Upper lobe of left lung (tissue), 6 donors: ENCODE measurements at regions not wholly inside any gene's neighbourhood (a gene's known extent, or its start where the extent isn't known, plus 50 kb on each side); places are given as distances from the start of the nearest gene placed in this dataset.
A peak's percentile ranks its signal among the peaks of the same experiment; 100 is the strongest.

Experiments used
- ATAC-seq, 2 donors: fragments of 200-7000 bp; cut with Tn5 transposase; one replicate each; pipeline ENCODE4 v1.9.1; 2022; ENCODE audit warnings: mild to moderate bottlenecking in 2 of 2, moderate library complexity in 2 of 2; ENCODE audit not compliant: low FRiP score in 2 of 2
- DNase-seq, 2 donors: peaks; one replicate each; pipeline ENCODE4 v3.0.0-alpha.2; 2019 to 2020
- H3K27ac ChIP-seq, 4 donors: fragments of 200-600 bp; sonication (generic); one replicate each; pipeline ENCODE4 v1.5.1; 2016 to 2019
- H3K27me3 ChIP-seq, 4 donors: fragments of 200-600 bp; sonication (generic); one replicate each; pipeline ENCODE4 v1.5.1; 2017 to 2019
- H3K36me3 ChIP-seq, 4 donors: fragments of 200-600 bp; sonication (generic); one replicate each; pipeline ENCODE4 v1.5.1; 2016 to 2019
- H3K4me1 ChIP-seq, 4 donors: fragments of 200-600 bp; sonication (generic); one replicate each; pipeline ENCODE4 v1.5.1; 2018 to 2019
- H3K4me3 ChIP-seq, 4 donors: fragments of 200-600 bp; sonication (generic); one replicate each; pipeline ENCODE4 v1.5.1; 2017 to 2019; ENCODE audit warnings: mild to moderate bottlenecking in 2 of 4, moderate library complexity in 1 of 4
- H3K9me3 ChIP-seq, 4 donors: fragments of 200-600 bp; sonication (generic); one replicate each; pipeline ENCODE4 v1.5.1; 2018 to 2019
- EP300 ChIP-seq, 4 donors: sonication (generic); formaldehyde crosslinking; IDR thresholded peaks; one replicate each; pipeline ENCODE4 v1.5.1; 2017; ENCODE audit warnings: antibody characterized with exemption in 4 of 4, control low read depth in 2 of 4
- POLR2A ChIP-seq, 4 donors: fragments of 450-650 bp; IDR thresholded peaks; one replicate each; pipeline ENCODE4 v1.5.1; 2016 to 2017; ENCODE audit warnings: antibody characterized with exemption in 4 of 4, mild to moderate bottlenecking in 2 of 4
- POLR2AphosphoS5 ChIP-seq, 2 donors: sonication (generic); formaldehyde crosslinking; IDR thresholded peaks; one replicate each; pipeline ENCODE4 v1.5.1; 2017; ENCODE audit warnings: antibody characterized with exemption in 2 of 2
- WGBS, 2 donors: methylation state at CpG; one replicate each; pipeline ENCODE4 v1.1.5; 2017 to 2018; 5-methylcytosine and 5-hydroxymethylcytosine counted together
- TF ChIP-seq, protein P1 (sequence below), 6 experiments: fragments of 450-650 bp in 4 of 6; fragments of 200-600 bp in 2 of 6; sonication (generic) in 2 of 6; IDR thresholded peaks; one replicate each; pipeline ENCODE4 v1.5.1; 2016 to 2019; ENCODE audit warnings: antibody characterized with exemption in 6 of 6
- donor health status: DM: no; HTN: no; CAD: no; lungs with moderate emphysema.
- donor health status: DM: no; HTN: yes; CAD: no; lungs with severe emphysema.

DNA sequence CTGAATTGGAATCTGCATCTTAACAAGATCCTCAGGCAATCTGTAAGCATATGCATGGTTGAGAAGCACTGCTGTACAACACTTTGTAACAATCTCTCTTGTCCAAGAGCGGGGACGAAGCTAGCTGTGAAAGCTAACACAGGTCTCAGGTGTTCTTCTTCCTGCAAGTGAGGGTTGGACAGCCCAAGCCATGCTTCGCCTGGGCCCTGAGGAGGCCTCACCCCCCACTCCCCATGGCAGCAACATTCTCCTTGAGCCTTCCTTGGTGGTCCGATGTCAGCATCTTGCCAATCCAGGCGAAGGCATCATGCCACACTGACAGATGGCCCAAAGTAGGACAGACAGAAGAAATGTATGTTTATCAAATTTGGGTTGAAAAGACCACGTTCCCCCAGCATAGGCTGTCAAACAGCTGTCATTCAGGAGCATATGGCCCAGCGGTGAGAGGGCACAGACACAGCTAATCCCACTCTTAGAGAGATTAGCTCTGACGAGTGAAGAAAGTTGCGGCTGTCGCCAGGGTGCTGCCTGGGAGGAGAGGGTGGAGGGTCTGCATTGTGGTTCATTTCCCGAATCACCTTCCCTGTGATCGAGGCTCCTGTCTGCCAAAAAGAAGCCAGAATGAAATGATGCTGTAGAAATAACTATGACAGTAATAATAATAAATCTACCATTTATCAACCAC lies 344.7 kb downstream of the MYCN start:
- TF ChIP-seq, protein P1, sequence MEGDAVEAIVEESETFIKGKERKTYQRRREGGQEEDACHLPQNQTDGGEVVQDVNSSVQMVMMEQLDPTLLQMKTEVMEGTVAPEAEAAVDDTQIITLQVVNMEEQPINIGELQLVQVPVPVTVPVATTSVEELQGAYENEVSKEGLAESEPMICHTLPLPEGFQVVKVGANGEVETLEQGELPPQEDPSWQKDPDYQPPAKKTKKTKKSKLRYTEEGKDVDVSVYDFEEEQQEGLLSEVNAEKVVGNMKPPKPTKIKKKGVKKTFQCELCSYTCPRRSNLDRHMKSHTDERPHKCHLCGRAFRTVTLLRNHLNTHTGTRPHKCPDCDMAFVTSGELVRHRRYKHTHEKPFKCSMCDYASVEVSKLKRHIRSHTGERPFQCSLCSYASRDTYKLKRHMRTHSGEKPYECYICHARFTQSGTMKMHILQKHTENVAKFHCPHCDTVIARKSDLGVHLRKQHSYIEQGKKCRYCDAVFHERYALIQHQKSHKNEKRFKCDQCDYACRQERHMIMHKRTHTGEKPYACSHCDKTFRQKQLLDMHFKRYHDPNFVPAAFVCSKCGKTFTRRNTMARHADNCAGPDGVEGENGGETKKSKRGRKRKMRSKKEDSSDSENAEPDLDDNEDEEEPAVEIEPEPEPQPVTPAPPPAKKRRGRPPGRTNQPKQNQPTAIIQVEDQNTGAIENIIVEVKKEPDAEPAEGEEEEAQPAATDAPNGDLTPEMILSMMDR (IDR thresholded peaks at IDR 0.05) = no peak
- TF ChIP-seq POLR2AphosphoS5 (IDR thresholded peaks at IDR 0.05) = no peak
- TF ChIP-seq EP300 (IDR thresholded peaks at IDR 0.05) = no peak
- TF ChIP-seq POLR2A (IDR thresholded peaks at IDR 0.05) = no peak
- H3K27me3 ChIP-seq = no peaks in the 10 kb centered on the region
- H3K9me3 ChIP-seq = no peaks in the 10 kb centered on the region
- ATAC-seq (no peak), DNase-seq (no peak)
- WGBS, 2 donors = 92% methylated on average over 9 to 12 of the region's 12 CpGs
- no peaks in the 10 kb centered on the region for H3K36me3 ChIP-seq
- no peak overlapping the region for H3K27ac ChIP-seq
- H3K4me3 ChIP-seq = no peak overlapping the region
- no peaks in the 10 kb centered on the region for H3K4me1 ChIP-seq

DNA sequence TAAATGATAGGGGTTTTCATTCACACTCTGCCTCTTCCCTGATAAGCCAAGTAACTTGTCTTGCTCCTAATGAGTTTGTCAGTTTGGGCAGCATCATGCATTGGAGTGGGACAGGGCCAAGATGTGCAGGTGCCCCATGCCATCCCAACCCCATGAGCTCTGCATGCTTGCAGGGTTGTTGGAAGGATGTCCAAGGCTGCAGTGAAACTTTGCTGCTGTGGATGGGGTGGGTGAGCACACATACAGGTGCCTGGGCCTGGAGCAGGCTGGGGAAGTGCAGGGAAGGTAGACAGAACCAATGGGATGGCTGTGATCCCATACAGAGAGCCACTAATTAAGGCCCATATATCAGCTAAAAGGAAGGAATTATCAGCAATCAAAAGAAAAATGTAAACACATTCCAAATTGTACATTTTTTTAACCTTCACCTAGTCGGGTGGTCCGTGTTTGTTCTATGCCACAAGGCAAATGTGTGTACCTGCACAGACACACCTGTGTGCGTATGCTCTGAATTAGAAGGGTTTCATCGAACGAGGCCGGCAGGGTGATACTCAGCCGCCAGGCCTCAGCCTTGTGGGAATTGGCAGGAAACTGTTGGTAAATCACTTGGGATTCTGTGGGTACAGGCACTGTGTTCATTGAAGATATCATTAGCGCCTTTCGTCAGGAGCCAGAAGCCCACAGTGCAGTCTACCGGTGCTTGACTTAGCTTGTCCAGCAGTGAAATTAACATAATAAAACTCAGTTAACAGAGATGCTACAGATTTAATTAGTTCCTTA lies 342.9 kb downstream of the MYCN start:
- Histone ChIP-seq H3K27me3 (no peaks in the 10 kb centered on the region), H3K36me3 (no peaks in the 10 kb centered on the region), H3K27ac (no peak overlapping the region), H3K9me3 (no peaks in the 10 kb centered on the region), H3K4me3 (no peak overlapping the region), H3K4me1 (no peaks in the 10 kb centered on the region)
- 80 to 88% methylated on average over 10 of the region's 10 CpGs for WGBS, 2 donors
- ATAC-seq (no peak), DNase-seq (no peak)
- TF ChIP-seq, protein P1 (IDR thresholded peaks at IDR 0.05) = no peak
- TF ChIP-seq EP300 (IDR thresholded peaks at IDR 0.05) (no peak), POLR2A (IDR thresholded peaks at IDR 0.05) (no peak), POLR2AphosphoS5 (IDR thresholded peaks at IDR 0.05) (no peak)

DNA sequence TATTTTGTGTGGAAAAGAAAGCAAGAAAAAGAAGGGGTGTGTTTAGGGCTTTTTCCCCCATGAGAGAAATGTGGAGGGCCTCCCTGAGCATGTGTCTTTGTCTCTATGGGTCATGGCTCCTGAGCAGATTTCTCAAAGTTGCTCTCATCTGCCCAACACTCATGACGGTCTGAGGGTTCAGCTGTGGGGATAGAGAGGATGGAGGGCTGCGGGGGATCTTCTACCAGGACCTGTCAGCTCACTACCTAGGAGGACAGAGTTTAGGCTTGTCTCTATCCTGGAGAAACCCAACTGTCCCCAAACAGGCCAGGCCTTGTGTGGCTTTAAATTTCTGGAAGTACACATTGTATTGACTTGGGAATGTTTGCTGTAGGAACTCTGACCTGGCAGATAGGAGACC lies 342.2 kb downstream of the MYCN start:
- WGBS, 2 donors = 79 to 82% methylated on average over 2 of the region's 2 CpGs
- Histone ChIP-seq H3K27me3 (no peaks in the 10 kb centered on the region), H3K4me1 (no peaks in the 10 kb centered on the region), H3K9me3 (no peaks in the 10 kb centered on the region), H3K36me3 (no peaks in the 10 kb centered on the region), H3K4me3 (no peak overlapping the region), H3K27ac (no peak overlapping the region)
- TF ChIP-seq POLR2A (IDR thresholded peaks at IDR 0.05) (no peak), POLR2AphosphoS5 (IDR thresholded peaks at IDR 0.05) (no peak), EP300 (IDR thresholded peaks at IDR 0.05) (no peak)
- TF ChIP-seq, protein P1 (IDR thresholded peaks at IDR 0.05) = no peak
- ATAC-seq = no peak
- DNase-seq = no peak

DNA sequence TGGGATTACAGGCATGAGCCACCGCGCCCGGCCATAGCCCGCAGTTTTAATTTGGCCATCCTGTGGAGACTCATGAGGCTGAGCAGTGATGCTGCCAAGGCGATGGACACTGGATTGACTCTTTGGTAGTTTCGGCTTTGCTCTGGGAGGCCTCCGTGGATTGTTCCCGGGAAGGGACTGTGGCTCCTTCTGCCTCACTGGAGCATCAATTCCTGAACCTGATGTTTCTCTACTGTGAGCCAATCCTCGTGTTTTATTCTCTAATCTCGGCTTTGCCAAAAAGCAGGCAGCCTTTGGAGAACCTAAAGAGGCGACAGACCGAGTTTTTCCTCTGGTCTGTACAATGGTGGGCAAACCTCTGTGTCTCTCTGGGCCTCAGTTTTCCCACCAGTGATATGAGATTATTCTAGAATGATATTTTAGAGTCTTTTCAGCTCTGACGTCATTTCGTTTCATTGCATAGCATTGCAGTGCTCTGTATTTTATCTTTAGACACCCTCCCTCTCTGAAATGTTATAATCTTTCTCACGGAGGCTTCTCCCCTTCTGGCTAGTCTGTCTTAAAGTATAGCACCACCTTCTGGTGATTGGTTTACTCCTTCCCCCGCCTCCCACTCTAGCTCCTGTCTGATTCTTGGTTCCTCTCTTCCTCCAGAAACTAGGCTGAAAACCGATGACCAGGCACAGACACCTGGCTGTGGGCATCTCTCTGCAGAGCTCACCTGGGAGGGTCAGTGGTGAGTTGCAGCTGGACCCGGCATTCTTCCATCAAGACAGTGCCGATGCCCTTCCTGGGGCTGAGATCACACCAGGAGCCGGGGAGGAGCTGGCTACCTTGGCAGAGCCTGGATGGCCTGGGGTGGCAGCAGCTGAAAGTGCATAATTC lies 341.3 kb downstream of the MYCN start:
- WGBS, 2 donors = 62 to 68% methylated on average over 18 to 20 of the region's 20 CpGs
- no peak overlapping the region for H3K27ac ChIP-seq
- no peaks in the 10 kb centered on the region for H3K36me3 ChIP-seq
- no peak overlapping the region for H3K4me3 ChIP-seq
- TF ChIP-seq, protein P1 (IDR thresholded peaks at IDR 0.05) = peak in 3 of 6 experiments; percentile 22 to 35 (median 30)
- TF ChIP-seq POLR2A (IDR thresholded peaks at IDR 0.05) = no peak
- no peak for TF ChIP-seq POLR2AphosphoS5 (IDR thresholded peaks at IDR 0.05)
- H3K27me3 ChIP-seq = no peaks in the 10 kb centered on the region
- no peaks in the 10 kb centered on the region for H3K9me3 ChIP-seq
- H3K4me1 ChIP-seq = no peaks in the 10 kb centered on the region
- DNase-seq = peak in 1 of 2 donors; percentile 46
- ATAC-seq = peak in 1 of 2 donors; percentile 46
